ENCODE measurements at regions not wholly inside any gene's neighbourhood (a gene's known extent, or its start where the extent isn't known, plus 50 kb on each side); places are given as distances from the start of the nearest gene placed in this dataset.

DNA sequence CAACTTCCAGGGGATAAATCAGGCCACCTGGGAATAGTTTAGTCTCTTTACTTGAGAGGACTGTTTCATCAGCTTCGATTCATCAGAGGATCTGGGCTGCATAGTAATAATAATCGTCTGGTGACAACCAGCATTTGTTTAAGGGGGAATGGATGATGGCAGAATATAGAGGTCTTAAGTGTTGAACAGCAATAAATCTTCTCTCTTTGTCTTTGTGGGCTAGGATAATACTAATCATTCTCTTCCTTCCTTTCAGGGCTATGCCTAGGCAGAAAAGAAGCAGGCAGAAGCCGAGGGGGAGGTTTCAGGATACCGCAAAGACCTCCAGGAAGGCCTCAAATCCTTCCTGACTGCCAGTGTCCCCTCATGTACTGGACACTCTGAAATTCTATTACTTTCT lies 150.4 kb upstream of the GAREM1 start:
- DNase-seq = no peak

DNA sequence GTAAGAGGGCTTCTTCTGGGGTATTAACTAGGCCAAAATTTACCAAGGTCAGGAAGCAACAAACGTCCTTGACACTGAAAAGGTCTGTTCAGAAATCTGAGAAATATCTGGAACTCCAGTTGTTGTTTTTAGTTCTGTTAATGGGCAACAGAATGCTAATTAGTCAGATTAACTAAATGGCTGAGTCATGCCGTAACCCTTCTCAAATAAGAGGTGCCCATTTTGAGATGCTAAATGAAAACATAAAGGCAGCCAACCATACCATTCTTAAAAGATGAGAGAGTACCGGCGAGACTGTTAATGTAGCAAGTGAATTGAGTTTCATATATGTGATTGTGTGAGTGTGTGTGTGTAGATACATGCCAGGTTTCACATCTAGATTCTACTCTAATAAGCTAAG lies 147.9 kb upstream of the GAREM1 start:
- DNase-seq = no peak

- no peak for DNase-seq
Measured at GRCh38 chr18:32613821-32614220, 143.1 kb upstream of the GAREM1 start.

DNA sequence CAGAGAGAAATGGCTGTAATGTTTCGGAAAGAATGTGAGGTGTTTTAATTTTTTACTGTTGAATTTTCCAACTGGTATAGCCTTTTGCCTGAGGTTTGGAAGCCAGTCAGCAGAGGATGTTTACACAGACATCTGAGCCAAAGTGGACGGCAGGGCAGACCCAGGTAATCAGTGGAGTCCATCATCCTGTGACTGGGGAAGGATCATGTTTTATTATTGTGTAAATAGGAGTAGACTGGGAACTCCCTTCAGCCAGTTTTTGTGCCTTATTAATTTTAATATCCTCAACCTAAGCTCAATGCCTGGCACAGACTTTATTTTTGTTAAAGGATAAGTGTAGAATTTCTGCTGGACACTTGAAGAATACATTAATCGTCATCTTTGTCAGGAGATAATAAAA lies 142.0 kb upstream of the GAREM1 start:
- no peak for DNase-seq

- DNase-seq = no peak
Measured at GRCh38 chr18:32610176-32610575, 139.5 kb upstream of the GAREM1 start.

DNA sequence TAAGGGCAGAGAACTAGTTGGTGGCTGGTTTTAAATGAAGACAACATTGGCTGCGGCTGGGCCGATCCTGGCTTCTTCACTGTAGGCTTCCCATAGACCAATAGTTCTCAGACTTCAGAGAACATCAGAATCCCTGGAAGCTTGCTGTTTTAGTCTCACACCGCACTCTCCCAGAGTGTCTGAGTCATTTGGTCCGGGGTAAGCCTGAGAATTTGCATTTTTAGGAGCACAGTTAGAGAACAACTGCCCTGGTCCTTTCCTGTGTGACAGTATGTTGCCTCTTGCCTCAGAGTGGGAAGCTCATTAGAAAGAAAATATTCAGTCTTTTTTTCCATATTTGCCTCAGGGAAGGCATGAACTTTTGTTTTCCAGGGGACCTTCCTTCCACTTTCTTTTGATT lies 137.1 kb upstream of the GAREM1 start:
- DNase-seq = no peak

DNA sequence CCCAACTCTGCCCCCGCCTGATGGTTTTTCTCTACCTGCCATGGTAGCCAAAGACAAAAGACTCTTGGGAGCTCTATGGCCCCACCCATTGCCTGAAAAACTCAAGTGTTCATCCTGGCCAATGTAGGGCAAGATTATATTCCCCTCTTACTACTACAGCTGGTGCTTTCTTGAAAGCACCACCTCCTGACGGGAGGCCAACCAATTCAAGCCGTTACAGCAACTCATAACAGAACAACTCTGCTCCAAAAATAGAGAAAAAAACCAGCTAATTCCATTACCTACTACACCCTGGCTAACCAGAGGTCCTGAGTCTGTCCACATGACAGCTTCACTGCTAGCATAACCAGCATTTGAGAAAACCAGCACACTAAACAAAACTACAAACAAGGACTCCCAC lies 127.5 kb upstream of the GAREM1 start:
- no peak for DNase-seq

DNA sequence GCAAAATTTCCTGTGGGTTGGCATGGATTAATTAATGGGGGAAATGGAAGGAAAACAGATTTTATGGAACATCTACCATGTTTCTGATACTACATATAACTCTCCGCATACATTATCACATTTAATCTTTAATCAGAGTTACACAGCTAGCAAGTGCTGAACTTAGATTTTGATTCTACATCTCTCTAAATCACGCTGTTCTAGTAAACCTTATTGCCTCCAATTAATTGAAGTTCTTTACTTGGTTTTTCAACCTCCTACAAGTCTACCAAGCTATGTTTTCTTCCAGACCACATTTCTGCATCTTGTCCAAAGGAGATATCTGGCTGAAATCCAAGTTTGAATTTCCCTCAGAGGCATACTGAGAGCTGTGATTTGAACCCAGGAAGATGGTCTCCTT lies 125.8 kb upstream of the GAREM1 start:
- no peak for DNase-seq

DNA sequence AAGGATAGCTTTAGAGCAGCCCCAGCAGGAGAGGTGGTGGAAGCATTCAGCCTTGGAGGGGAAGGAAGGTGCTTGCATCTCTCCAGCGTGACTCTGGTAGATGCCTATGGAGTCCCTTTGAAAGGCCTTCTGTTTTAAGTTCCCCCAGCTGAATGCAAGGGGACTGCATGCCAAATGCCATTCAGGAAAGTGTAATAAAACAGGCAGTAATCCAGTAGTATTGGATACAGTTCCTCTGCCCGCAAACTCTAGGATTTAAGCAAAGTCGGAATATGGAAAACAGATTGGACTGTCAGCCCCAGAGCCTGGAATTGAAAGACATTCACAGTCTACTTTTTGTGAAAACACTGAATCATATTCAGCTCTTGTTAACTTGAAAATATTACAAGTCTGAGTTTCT lies 125.2 kb upstream of the GAREM1 start:
- no peak for DNase-seq

DNA sequence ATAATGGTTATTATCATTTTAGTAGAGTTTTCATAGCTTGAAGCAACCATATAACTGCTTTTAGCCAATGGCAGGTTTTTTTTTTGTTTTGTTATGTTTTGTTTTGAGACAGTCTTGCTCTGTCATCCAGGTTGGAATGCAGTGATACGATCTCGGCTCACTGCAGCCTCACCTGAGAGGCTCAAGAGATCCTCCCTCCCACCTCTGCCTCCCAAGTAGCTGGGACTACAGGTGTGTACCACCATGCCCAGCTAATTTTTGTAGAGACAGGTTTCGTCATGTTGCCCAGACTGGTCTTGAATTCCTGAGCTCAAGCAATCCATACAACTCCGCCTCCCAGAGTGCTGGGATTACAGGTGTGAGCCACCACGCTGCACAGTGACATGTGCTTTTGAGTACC lies 117.5 kb upstream of the GAREM1 start:
- no peak for DNase-seq

GRCh38 chr18:32583431-32583830 lies 112.7 kb upstream of the GAREM1 start:
- DNase-seq = no peak

DNA sequence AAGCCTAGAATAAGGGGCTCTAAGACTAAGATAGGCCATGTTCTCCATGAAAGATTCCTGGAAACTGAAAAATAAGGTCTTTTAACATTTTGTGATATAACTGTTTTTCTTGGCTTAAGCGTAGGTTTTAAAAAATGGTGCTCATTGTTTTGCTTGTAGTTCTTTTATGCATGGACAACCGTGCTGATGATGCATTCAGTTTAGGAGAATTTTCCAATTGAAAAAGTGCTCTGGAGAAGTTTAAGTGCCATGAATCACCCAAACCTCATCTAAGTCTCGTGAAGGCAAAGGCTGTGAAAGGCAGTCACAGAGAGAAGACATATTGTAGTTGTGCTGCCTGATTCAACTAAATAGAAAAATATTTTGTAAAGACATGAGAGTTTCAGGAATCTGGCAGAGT lies 111.8 kb upstream of the GAREM1 start:
- DNase-seq = no peak

DNA sequence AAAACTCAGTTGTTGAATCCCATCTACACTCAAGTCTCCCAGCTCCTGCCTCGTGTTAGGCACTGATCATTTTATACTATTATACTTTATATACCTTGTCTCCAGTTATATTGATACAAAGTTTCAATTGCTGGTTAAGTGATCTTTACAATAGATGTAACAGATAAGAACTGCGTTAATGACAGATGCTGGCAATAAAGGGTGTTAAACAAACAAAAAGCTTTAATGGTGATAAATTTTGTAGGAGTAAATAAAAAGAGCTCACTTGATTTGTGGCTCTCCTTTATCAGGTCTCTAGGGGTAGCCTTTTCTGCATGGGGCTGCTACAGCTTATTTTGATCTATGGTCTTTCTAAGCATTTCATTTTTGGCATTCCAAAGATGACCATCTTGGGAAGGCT lies 106.9 kb upstream of the GAREM1 start:
- DNase-seq = no peak

DNA sequence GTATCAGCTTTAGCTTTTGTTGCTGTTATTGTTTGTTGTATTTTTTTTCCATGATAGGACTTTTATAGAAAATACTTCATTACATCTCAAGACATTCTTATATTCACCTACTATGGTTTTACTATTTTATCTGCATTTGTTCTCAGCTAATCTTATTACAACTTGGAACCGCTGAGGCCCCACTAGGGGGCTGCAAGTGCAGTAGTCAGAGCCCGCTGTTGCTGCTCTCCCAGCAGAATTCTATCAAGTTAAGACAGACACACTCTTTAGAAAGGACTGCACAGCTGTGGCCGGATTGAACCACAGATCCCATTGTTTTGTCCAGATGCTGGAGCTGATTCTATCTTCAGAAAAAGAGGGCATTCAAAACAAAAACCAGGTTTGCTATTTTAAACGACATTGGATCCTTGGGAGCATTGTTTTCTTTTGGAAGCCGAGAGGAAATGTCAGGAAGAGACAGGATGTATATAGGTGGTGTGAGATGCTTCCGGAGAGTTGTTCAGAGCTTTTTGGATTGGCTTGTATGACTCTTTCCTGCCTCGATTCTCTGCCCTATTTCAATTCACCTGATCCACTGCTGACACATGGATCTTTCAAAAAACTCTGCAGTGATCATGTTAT lies 105.7 kb upstream of the GAREM1 start:
- DNase-seq = peak; percentile 11

- no peak for DNase-seq
Measured at GRCh38 chr18:32566960-32567359, 96.3 kb upstream of the GAREM1 start.

GRCh38 chr18:32553640-32554365 lies 83.1 kb upstream of the GAREM1 start:
- no peak for DNase-seq

DNA sequence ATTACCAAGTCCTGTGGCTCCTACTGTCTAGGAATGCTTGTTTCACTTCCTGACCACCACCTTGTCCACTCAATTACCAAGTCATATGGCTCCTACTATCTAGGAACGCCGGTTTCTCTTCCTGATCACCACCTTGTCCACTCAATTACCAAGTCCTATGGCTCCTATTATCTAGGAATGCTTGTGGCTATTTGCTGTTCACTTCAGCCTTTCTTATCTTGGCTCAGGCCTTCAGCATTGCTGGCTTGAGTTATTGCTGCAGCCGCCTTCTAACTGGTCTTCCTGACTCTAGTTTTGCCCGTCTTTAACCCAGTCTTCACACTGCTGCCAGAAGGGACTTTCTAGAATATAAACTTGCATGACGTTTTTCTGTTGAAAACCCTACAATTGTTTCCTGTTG lies 82.5 kb upstream of the GAREM1 start:
- no peak for DNase-seq

GRCh38 chr18:32552421-32553030 lies 81.8 kb upstream of the GAREM1 start:
- peak; percentile 52 for DNase-seq

- no peak for DNase-seq
Measured at GRCh38 chr18:32550963-32551362, 80.3 kb upstream of the GAREM1 start.

- DNase-seq = peak; percentile 25
Measured at GRCh38 chr18:32549248-32550110, 78.8 kb upstream of the GAREM1 start.

DNA sequence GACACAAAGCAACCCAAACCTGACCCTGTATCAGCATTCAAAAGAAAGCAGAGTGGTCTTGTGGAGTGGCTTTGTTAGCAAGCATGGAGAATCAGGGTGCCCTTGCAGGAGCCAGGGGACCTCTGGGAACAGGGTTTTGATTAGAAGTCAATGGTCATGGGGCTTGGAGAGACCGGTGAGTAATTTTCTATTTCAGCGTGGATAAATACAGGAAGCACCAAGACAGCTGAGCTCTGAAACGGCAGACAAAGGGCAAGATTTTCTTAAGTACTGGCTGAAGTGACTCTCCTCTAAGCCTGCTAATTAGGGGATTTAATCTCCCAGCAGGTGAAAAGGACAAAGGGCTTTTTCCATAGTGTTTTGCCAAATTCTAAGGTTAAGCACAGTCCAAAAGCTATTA lies 78.0 kb upstream of the GAREM1 start:
- DNase-seq = no peak

- no peak for DNase-seq
Measured at GRCh38 chr18:32545631-32546030, 74.9 kb upstream of the GAREM1 start.

DNA sequence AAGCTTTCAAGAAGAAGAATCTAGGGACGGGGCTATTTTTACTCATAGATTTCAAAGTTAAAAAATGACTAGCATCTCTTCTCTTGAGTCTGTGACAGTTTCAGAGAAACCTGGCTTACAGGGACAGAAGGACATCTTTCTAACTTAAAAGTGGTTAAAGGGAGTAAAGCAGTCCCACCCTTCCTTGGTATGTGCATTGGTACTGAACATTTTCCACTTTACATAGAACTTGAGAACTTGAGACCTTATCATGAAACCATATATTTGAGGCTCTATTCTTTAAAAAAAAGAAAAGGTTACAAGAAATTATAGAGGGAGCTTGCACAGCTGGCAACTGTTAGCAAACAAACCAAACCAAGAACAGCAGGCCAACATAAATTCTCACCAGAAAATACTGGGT lies 73.4 kb upstream of the GAREM1 start:
- no peak for DNase-seq

Measured in fibroblast of skin of right biceps (primary cell).